RKO (cell line): ENCODE measurements at regions not wholly inside any gene's neighbourhood (a gene's known extent, or its start where the extent isn't known, plus 50 kb on each side); places are given as distances from the start of the nearest gene placed in this dataset.

Source experiments
- DNase-seq: peaks from one replicate; pipeline ENCODE4 v3.0.0-alpha.2; 2016; ENCODE audit warnings: low spot score

DNA sequence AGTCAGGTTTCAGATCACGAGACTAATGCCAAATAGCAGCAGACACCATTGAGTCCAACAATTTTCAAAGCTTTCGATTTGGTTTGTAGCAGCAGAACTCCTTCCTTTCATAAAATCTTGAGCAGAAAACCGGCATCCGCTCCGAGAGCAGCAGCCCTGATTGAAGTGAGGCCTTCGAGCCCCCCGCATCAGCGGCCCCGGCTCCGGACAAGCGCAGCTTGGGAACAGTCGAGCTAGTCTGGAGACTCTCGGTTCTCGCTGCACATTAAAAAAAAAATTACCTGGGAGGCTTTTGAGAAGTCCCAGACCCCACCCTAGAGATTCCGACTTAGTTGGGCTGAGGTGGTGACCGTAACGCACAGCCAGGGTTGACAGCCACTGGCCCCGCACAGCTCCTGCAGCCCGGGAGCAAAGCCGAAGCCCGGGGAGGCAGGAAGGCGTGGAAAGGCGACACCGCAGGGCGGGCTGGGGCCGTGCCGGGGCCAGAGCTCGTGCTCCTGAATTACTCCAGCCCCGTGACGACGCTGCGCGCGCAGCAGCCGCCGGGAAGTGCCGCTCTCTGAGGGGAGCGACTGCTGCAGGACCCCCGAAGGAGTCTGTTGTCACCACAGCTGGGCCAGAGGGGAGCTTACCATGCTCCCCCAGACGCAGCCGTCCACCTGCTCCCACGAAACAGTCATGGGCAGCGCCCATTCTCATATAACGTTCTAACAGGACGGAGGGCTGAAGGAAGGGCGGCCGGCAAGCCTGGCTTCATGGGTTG is 57.8 kb downstream of the SPATA19 start:
- no peak for DNase-seq

DNA sequence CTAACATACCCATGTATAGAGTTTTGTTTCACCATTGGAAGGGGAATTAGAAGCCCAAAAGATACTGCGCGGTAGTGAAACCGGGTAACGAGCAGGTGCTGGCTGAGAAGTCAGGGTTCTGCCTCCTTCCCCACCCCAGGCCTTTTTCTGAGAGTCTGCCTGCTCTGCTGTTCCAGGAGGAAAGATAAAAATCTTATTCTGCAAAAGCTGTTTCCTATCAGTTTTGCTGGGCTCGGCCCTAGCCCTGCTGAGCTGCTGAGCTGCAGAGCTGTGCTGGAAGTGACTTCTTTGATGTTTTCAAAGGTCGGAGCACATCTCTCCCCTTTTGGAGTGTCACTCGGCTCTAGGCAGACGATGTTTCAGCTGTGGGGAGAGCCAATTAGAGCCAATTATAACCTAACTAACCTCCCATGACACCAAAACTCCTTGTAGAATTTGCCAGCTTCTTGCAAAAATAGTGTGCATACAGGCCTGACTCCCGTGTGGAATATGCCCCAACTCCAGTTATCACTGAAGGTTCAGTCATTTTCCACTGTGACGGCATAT is 59.4 kb downstream of the SPATA19 start:
- no peak for DNase-seq

DNA sequence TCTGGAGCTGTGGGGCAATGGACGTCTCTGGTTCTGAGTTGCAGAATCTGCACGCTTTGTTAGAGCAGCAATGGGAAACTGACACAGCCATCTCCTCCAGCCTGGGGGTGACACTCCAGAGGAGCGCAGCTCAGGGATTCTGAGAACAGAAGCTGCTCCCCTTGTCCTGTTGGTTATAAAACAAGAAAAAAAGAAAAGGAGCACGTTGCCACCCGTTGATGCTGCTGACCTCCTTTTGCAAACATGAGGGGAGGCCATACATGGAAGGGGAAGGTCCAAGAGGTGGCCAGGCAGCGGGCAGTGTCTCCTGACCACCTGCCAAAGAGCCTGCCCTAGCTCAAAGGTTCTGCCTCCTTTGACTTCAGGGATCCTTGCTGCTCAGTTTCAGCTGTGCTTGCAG is 61.0 kb downstream of the SPATA19 start:
- no peak for DNase-seq

- DNase-seq, result no peak
These were observed 63.1 kb downstream of the SPATA19 start for GRCh38 chr11:133782116-133782725.

DNA sequence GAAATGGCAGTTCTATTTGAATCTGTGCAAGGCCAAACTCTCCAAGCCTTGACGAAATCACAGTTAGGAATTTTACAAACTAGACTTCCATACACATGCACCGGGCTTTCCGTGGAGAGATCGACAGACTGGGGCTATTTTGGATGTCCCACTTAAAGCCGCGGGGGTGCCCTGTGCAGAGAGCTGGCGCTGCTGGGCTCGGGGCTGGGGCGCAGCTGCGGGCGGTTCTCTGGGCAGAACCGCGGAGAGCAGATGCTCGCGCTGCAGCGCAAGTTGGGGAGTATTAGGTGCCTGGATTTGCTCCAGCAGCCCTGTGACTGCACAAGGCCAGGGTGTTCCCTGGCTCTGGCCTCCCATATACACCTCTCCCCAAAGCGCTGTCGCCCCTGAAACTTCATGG is 67.2 kb downstream of the SPATA19 start:
- DNase-seq, result no peak

- DNase-seq, result no peak
These were observed 68.5 kb downstream of the SPATA19 start for GRCh38 chr11:133776671-133777367.

DNA sequence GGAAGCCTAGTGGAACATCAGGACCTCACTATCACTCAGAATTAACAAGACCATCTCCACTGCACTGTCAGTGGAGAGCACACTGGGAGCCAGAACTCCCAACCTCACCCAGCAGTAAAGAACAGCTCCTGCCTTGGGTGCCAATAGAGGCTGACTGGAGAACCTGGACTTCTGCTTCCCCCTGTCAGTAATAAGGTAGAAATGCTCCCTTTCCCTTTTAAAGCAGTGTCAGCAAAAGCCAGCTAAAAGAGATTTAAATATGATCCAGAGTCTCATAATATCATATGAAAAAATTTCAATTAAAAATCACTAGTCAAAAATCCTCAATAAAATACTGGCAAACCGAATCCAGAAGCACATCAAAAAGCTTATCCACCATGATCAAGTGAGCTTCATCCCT is 82.8 kb downstream of the SPATA19 start:
- no peak for DNase-seq

DNA sequence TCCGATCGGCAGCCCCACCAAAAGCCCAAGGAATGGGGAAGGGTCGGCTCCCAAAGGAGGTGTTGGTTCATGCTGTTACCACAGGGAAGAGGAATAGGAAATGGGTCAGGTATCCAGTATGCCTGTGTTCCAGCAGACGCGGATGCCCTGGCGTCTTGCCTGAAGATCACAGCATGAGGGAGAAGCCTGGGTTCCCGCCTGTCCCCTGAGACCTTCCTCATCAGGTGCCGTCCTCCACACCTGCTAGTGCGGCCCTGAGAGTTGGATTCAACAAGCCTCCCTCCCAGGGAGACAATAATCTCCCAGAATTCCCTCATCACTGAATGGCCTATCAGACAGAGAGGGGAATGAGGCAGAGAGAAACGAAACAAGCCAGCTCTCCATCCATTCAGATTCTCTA is 92.2 kb downstream of the SPATA19 start:
- DNase-seq, result no peak

GRCh38 chr11:133749841-133750240 is 95.5 kb downstream of the SPATA19 start:
- DNase-seq, result no peak

GRCh38 chr11:133747409-133747808 is 97.9 kb downstream of the SPATA19 start:
- DNase-seq, result no peak

GRCh38 chr11:133746663-133747306 is 98.5 kb downstream of the SPATA19 start:
- DNase-seq, result no peak

DNA sequence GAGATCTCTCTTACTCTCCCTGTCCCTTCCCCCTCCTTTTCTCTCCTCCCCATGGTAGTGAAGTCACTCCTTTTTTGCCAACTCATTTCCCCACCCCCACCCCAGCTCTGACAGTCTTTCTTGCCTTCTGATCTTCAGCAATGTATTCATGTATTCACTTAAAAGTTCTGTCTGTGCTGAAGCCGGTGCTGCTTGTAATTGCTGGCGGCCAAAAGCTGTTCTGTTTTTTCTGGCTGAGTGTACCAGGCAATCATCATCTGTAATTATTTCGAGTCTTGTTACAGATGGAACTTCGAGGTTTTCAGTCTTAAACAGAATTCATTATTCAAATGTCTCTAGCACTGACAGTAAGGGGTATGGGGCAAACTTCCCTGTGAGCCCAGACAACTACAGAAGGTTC is 99.5 kb downstream of the SPATA19 start:
- DNase-seq, result no peak

GRCh38 chr11:133742353-133742752 is 103.0 kb downstream of the SPATA19 start:
- no peak for DNase-seq

DNA sequence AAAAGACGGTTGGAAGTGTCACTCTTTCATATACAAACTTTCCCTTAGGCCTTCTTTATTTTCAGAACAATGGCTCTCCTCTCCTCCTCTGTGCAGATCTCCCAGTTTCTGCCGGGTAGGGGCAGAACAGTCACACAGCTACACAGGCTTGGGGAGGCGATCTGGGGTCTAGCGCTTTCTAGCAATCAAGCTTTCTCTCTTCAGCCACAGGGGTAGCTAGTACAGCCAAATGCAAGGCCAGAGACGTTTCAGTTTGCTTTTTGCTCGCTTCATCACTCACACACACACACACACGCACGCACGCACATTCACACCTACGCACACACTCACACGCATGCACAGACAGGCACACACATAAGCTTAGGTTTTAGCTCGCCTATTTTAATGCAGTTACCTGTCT is 104.3 kb downstream of the SPATA19 start:
- DNase-seq, result no peak

DNA sequence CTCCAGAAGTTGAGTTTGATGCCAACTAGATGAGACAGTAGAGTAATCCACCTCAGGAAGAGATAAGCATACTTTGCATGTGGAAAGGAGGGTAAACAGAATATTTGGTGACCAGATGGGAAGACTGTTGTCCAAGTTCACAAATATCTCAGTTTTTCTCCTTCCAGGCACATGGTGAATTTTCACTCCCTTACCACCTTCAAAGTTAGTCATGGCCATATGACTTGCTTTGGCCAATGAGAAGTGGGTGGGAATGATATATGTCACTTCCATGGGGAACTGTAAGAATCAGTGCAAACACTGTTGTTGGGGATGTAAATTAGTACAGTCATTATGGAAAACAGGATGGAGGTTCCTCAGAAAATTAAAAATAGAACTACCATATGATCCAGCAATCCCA is 105.8 kb downstream of the SPATA19 start:
- DNase-seq, result no peak

GRCh38 chr11:133738624-133739023 is 106.7 kb downstream of the SPATA19 start:
- DNase-seq, result no peak

DNA sequence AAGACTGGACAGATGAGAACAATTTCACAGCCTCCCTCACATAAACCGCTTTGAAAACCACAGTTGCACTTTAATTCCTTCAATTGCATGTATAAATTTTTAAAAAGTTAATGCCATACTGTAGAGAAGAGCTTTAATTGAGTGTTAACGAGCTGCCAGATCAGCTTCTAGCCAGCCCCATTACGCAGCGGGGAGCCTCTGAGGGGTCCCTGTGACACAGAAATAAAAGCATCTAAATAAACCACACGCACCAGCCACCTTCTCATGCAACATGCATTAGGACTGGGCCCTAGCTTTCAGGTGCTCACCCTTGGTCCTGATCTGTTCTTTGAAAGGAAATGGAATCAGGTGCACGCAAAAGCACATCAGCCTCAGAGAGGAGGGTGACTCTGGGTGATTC is 111.7 kb downstream of the SPATA19 start:
- no peak for DNase-seq

- no peak for DNase-seq
These were observed 113.1 kb downstream of the SPATA19 start for GRCh38 chr11:133732109-133732674.

DNA sequence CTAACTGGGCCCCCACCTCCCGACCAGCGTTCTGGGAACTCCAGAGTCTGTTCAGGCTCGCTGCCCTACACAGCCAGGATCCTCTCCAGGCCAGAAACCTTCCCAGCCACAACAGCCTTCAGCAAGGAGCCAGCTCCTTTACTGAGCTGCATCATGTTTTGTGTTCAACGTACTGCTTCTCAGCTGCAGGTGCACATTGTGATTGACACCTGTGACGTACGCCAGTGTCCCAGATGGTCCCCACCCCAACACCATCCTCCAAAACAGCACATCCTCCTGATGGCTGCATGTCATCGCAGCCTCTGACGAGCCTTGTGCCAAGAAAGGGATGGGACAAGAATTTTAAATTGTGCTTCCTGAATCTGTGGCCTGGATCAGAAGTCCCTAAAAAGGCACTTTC is 117.5 kb downstream of the SPATA19 start:
- DNase-seq, result no peak

DNA sequence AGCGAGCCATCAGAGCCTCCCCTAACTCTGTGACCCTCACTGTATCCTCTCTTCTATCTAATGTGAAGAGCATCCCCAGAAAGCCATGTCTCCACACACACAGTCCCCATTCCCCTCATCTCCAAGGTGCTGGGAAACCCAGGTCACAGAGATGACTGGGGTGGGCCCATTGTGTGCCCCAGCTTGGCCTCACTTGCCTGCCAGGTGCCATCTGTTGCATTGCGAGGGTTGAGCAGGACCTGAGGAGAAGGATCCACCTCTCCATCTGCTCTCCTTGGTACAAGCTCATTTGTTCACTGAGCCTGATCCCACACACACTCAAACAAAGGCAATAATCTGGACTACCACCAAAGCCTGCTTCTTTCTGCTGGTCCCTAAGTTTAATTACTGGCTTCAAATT is 118.8 kb downstream of the SPATA19 start:
- DNase-seq, result no peak

- DNase-seq, result no peak
These were observed 121.2 kb downstream of the SPATA19 start for GRCh38 chr11:133724116-133724515.

DNA sequence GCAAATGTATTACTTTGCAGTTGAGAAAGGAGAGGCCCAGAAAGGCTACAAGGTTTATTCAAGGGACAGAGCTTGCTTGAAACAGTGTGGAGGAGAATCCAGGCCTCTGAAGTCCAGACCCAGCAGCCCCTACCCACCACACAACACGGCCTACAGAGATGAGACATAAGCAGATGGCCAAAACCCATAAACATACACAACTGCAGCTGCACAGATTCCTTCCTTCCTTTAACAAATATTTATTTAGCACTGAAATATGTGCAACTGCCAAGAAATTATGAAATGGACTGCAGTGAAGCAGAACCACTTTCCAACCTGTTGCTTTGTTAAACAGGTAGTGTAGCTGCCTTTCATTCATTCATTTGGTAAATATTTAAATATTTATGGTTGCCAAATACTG is 122.3 kb downstream of the SPATA19 start:
- DNase-seq, result no peak
